PC-3 (cell line): ENCODE measurements at regions not wholly inside any gene's neighbourhood (a gene's known extent, or its start where the extent isn't known, plus 50 kb on each side); places are given as distances from the start of the nearest gene placed in this dataset.

Experiments
- EZH2 ChIP-seq: fragments of 300-600 bp; sonication (generic); IDR thresholded peaks from one replicate; pipeline ENCODE4 v1.6.1; 2017; ENCODE audit warnings: antibody characterized with exemption, mild to moderate bottlenecking, low read length; ENCODE audit not compliant: unreplicated experiment
- TF ChIP-seq, protein P1 (sequence below): fragments of 300-600 bp; sonication (generic); conservative IDR thresholded peaks from 2 replicates; pipeline ENCODE4 v1.5.1; 2017; ENCODE audit warnings: antibody characterized with exemption, low read depth, mild to moderate bottlenecking, low read length

GRCh38 chr18:44123743-44124142 lies 556.9 kb upstream of the SETBP1 start:
- TF ChIP-seq, protein P1, sequence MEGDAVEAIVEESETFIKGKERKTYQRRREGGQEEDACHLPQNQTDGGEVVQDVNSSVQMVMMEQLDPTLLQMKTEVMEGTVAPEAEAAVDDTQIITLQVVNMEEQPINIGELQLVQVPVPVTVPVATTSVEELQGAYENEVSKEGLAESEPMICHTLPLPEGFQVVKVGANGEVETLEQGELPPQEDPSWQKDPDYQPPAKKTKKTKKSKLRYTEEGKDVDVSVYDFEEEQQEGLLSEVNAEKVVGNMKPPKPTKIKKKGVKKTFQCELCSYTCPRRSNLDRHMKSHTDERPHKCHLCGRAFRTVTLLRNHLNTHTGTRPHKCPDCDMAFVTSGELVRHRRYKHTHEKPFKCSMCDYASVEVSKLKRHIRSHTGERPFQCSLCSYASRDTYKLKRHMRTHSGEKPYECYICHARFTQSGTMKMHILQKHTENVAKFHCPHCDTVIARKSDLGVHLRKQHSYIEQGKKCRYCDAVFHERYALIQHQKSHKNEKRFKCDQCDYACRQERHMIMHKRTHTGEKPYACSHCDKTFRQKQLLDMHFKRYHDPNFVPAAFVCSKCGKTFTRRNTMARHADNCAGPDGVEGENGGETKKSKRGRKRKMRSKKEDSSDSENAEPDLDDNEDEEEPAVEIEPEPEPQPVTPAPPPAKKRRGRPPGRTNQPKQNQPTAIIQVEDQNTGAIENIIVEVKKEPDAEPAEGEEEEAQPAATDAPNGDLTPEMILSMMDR, result no peak
- no peak for TF ChIP-seq EZH2
